SK-N-SH treated with all-trans-retinoic acid at 6 μM for 48 hours (cell line): ENCODE measurements at regions not wholly inside any gene's neighbourhood (a gene's known extent, or its start where the extent isn't known, plus 50 kb on each side); places are given as distances from the start of the nearest gene placed in this dataset.
"Not testable (repeated sequence)": the region's sequence is repeated elsewhere in the genome, so short reads cannot be mapped to it uniquely, and the experiment has no call there.

ENCODE experiments used
- ATAC-seq: fragments of 200-7000 bp; cut with Tn5 transposase; 3 replicates; pipeline ENCODE4 v1.9.1; 2020; ENCODE audit warnings: mild to moderate bottlenecking, moderate library complexity
- ARNTL ChIP-seq: fragments of 450-650 bp; formaldehyde crosslinking; IDR thresholded peaks from 2 replicates; pipeline ENCODE4 v1.5.0; 2020; ENCODE audit warnings: low read depth, mild to moderate bottlenecking, moderate library complexity, borderline replicate concordance
- BACH2 ChIP-seq: fragments of 250-450 bp; sonication (Bioruptor Pico); IDR thresholded peaks from 2 replicates; pipeline ENCODE4 v1.9.0; 2021; ENCODE audit warnings: mild to moderate bottlenecking, borderline replicate concordance
- CSDC2 ChIP-seq: fragments of 250-450 bp; sonication (Bioruptor Pico); IDR thresholded peaks from 2 replicates; pipeline ENCODE4 v1.5.0; 2020; ENCODE audit warnings: mild to moderate bottlenecking, moderate library complexity
- ESRRG ChIP-seq: fragments of 250-450 bp; sonication (Bioruptor Pico); IDR thresholded peaks from 2 replicates; pipeline ENCODE4 v1.6.1; 2021; ENCODE audit warnings: mild to moderate bottlenecking
- GLIS3 ChIP-seq: fragments of 250-450 bp; sonication (Bioruptor Pico); IDR thresholded peaks from 2 replicates; pipeline ENCODE4 v1.5.0; 2020; ENCODE audit warnings: mild to moderate bottlenecking, moderate library complexity
- ISL1 ChIP-seq: fragments of 250-450 bp; sonication (Bioruptor Pico); IDR thresholded peaks from 2 replicates; pipeline ENCODE4 v2.1.2; 2022; ENCODE audit warnings: mild to moderate bottlenecking, moderate library complexity
- OSR1 ChIP-seq: fragments of 250-450 bp; sonication (Bioruptor Pico); IDR thresholded peaks from 2 replicates; pipeline ENCODE4 v1.8.0; 2022; ENCODE audit warnings: moderate library complexity, mild to moderate bottlenecking, inconsistent platforms
- PPARA ChIP-seq: fragments of 250-450 bp; sonication (Bioruptor Pico); IDR thresholded peaks from 2 replicates; pipeline ENCODE4 v1.5.0; 2020; ENCODE audit warnings: mild to moderate bottlenecking, borderline replicate concordance
- RARB ChIP-seq: fragments of 250-450 bp; sonication (Bioruptor Pico); IDR thresholded peaks from 2 replicates; pipeline ENCODE4 v1.8.0; 2021; ENCODE audit warnings: mild to moderate bottlenecking, moderate library complexity
- TCF4 ChIP-seq: fragments of 250-450 bp; sonication (Bioruptor Pico); IDR thresholded peaks from 2 replicates; pipeline ENCODE4 v1.8.0; 2021; ENCODE audit warnings: mild to moderate bottlenecking, moderate library complexity, borderline replicate concordance
- TOX ChIP-seq: fragments of 250-450 bp; sonication (Bioruptor Pico); IDR thresholded peaks from 2 replicates; pipeline ENCODE4 v1.8.0; 2021; ENCODE audit warnings: mild to moderate bottlenecking, moderate library complexity, borderline replicate concordance
- ZC3H10 ChIP-seq: fragments of 250-450 bp; sonication (Bioruptor Pico); IDR thresholded peaks from 2 replicates; pipeline ENCODE4 v1.5.1; 2021; ENCODE audit warnings: mild to moderate bottlenecking, moderate library complexity
- ZFP3 ChIP-seq: fragments of 250-450 bp; sonication (Bioruptor Pico); IDR thresholded peaks from 2 replicates; pipeline ENCODE4 v1.5.0; 2020; ENCODE audit warnings: mild to moderate bottlenecking, moderate library complexity
- ZFP30 ChIP-seq: fragments of 450-650 bp; formaldehyde crosslinking; IDR thresholded peaks from 2 replicates; pipeline ENCODE4 v1.5.0; 2022; ENCODE audit warnings: mild to moderate bottlenecking, moderate library complexity
- ZNF565 ChIP-seq: fragments of 450-650 bp; formaldehyde crosslinking; conservative IDR thresholded peaks from 2 replicates; pipeline ENCODE4 v1.5.0; 2020; ENCODE audit warnings: low read depth, mild to moderate bottlenecking, moderate library complexity
- ZNF8 ChIP-seq: fragments of 450-650 bp; formaldehyde crosslinking; IDR thresholded peaks from 2 replicates; pipeline ENCODE4 v1.5.0; 2020; ENCODE audit warnings: mild to moderate bottlenecking, moderate library complexity
- TF ChIP-seq, protein P1 (sequence below): fragments of 250-450 bp; sonication (Bioruptor Pico); IDR thresholded peaks from 2 replicates; pipeline ENCODE4 v1.5.1; 2021; ENCODE audit warnings: mild to moderate bottlenecking, moderate library complexity
- TF ChIP-seq, protein P2 (sequence below): fragments of 250-450 bp; sonication (Bioruptor Pico); IDR thresholded peaks from 2 replicates; pipeline ENCODE4 v1.8.0; 2021; ENCODE audit warnings: low read depth, mild to moderate bottlenecking, moderate library complexity, borderline replicate concordance
- TF ChIP-seq, protein P3 (sequence below): fragments of 250-450 bp; sonication (Bioruptor Pico); IDR thresholded peaks from 2 replicates; pipeline ENCODE4 v1.5.0; 2020; ENCODE audit warnings: mild to moderate bottlenecking, moderate library complexity
- TF ChIP-seq, protein P4 (sequence below): fragments of 250-450 bp; sonication (Bioruptor Pico); IDR thresholded peaks from 2 replicates; pipeline ENCODE4 v1.5.1; 2020; ENCODE audit warnings: low read depth, mild to moderate bottlenecking, moderate library complexity

DNA sequence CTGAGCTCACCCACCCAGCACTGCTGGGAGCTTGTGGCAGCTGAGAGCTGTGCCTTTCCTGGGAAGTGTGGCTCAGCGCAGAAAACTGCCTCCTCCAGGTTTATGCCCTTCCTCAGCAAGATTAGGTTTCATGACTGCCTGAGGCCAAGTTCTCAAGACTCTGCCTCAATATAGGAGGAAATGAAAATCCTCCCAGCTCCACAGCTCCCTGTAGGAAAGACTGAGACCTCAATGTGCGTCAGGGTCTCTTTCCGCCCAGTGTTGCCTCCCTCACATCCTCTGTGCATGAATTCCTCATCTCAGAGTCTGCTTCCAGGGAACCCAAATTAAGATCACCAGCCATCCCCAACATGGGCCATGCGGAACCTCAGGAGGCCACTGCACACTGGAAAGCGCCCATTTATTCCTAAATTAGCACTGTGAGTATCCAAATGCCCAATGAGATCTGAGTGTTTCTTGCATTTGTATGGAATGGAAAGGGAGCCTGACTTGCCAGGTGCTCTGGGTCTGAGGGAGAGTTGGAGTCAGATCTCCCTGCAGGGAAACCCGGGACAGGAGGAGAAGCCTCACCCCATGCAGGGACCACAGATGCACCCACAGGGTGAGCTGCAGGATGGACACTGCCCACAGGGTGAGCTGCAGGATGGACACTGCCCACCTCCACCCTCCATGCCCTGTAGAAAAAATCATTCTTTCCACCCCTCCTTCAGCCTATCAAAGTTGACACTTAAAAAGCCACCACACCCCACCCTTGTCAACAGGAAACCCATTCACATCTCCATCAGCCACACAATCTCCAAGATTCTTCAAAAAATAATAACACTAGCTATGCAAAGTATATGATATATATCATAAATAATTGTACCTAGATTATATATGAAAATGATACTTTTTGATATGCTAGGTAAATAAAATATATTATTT lies 97.4 kb upstream of the IGLL5 start:
- TF ChIP-seq ISL1 (no peak), CSDC2 (CRISPR knock-in tag) (no peak), ZNF565 (CRISPR knock-in tag) (no peak), ZFP30 (CRISPR knock-in tag) (no peak), ZC3H10 (CRISPR knock-in tag) (no peak), ZNF8 (CRISPR knock-in tag) (no peak)
- ATAC-seq = no peak

DNA sequence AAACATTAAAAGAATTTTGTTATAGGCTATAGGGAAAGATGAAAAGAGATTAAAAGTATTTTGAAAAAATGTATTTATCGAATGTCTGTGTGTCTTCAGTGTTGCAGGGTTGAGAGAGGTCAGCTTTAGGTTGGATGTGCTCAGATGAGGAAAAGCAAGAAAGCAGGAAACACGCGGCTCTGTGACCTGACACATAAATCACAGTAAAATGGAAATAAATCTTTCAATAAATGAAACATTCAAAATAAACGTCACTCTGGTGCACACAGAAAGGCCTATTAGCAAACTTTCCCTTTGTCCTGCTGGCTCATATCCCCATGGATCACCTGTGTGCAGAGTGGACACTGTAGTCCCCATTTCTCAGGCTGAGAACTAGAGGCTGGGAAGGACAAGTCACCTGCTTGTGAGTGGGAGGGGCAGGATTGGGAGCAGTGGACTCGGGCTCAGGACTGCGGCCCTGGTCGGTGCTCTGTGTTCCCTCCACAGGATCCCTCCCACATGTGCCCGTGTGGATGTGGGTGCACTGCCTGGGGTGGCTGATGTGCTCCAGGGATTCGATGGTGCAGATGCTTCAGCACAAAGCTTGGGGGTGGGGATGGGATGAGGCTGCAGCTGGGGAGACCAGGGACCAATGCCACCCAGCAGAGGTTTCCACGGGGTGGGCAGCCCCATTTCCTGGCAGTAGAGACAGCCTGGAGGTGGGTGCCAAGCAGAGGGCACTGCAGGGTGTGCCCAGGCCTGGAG lies 96.0 kb upstream of the IGLL5 start:
- TF ChIP-seq OSR1 (CRISPR knock-in tag) = no peak
- TF ChIP-seq, all 23 proteins: peak for 0
- ATAC-seq = no peak

DNA sequence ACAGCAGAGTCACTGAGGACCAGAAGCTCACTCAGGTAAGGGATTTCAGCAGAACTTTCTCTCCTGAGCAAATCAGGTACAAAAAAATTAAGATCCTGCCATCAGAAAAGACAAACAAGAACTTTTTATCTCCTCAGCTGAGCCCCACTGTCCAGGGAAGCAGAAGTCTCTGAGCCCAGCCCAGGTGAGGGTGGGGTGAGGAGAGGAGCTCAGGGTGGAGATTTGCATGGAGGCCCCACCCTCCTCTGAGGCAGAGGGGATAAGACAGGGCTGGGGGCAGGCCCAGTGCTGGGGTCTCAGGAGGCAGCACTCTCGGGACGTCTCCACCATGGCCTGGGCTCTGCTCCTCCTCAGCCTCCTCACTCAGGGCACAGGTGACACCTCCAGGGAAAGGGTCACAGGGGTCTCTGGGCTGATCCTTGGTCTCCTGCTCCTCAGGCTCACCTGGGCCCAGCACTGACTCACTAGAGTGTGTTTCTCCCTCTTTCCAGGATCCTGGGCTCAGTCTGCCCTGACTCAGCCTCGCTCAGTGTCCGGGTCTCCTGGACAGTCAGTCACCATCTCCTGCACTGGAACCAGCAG lies 95.3 kb upstream of the IGLL5 start:
- not testable (repeated sequence) for ATAC-seq

DNA sequence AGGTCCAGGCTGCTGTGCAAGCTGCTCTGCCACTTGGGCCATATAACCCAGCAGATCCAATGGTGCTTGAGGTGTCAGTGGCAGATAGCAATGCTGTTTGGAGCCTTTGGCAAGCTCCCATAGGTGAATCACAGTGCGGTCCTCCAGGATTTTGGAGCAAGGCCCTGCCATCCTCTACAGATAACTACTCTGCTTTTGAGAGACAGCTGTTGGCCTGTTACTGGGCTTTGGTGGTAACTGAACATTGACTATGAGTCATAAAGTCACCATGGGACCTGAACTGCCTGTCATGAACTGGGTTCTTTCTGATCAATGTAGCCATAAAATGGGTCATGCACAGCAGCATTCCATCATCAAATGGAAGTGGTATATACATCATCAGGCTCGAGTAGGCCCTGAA lies 92.0 kb upstream of the IGLL5 start:
- not testable (repeated sequence) for ATAC-seq

DNA sequence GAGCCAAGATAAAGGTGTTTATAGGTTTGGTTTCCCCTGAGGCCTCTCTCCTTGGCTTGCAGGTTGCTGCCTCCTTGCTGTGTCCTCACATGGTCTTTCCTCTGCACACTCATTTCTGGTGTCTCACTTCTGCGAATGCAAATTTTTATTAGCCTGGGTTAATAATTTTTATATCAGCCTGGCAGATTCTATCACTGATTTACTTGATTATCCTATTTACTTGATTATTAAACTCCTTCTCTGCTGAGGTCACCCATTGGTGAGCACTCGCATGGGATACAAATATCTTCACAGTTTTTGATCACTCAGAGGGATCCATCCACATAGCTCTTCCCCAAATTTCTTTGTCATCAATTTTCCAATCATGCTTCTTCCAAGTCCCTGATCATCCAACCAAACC lies 90.9 kb upstream of the IGLL5 start:
- TF ChIP-seq TOX (no peak), GLIS3 (CRISPR knock-in tag) (no peak), ZNF8 (CRISPR knock-in tag) (no peak), ARNTL (CRISPR knock-in tag) (no peak), BACH2 (no peak), ISL1 (no peak), PPARA (no peak), ESRRG (CRISPR knock-in tag) (no peak), ZFP3 (CRISPR knock-in tag) (no peak), RARB (CRISPR knock-in tag) (no peak), ZFP30 (CRISPR knock-in tag) (no peak), ZC3H10 (CRISPR knock-in tag) (no peak), TCF4 (CRISPR knock-in tag) (no peak), ZNF565 (CRISPR knock-in tag) (no peak)
- TF ChIP-seq, protein P1, sequence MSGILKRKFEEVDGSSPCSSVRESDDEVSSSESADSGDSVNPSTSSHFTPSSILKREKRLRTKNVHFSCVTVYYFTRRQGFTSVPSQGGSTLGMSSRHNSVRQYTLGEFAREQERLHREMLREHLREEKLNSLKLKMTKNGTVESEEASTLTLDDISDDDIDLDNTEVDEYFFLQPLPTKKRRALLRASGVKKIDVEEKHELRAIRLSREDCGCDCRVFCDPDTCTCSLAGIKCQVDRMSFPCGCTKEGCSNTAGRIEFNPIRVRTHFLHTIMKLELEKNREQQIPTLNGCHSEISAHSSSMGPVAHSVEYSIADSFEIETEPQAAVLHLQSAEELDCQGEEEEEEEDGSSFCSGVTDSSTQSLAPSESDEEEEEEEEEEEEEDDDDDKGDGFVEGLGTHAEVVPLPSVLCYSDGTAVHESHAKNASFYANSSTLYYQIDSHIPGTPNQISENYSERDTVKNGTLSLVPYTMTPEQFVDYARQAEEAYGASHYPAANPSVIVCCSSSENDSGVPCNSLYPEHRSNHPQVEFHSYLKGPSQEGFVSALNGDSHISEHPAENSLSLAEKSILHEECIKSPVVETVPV = no peak
- TF ChIP-seq, protein P2, sequence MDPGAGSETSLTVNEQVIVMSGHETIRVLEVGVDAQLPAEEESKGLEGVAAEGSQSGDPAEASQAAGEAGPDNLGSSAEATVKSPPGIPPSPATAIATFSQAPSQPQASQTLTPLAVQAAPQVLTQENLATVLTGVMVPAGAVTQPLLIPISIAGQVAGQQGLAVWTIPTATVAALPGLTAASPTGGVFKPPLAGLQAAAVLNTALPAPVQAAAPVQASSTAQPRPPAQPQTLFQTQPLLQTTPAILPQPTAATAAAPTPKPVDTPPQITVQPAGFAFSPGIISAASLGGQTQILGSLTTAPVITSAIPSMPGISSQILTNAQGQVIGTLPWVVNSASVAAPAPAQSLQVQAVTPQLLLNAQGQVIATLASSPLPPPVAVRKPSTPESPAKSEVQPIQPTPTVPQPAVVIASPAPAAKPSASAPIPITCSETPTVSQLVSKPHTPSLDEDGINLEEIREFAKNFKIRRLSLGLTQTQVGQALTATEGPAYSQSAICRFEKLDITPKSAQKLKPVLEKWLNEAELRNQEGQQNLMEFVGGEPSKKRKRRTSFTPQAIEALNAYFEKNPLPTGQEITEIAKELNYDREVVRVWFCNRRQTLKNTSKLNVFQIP = no peak
- TF ChIP-seq, protein P3, sequence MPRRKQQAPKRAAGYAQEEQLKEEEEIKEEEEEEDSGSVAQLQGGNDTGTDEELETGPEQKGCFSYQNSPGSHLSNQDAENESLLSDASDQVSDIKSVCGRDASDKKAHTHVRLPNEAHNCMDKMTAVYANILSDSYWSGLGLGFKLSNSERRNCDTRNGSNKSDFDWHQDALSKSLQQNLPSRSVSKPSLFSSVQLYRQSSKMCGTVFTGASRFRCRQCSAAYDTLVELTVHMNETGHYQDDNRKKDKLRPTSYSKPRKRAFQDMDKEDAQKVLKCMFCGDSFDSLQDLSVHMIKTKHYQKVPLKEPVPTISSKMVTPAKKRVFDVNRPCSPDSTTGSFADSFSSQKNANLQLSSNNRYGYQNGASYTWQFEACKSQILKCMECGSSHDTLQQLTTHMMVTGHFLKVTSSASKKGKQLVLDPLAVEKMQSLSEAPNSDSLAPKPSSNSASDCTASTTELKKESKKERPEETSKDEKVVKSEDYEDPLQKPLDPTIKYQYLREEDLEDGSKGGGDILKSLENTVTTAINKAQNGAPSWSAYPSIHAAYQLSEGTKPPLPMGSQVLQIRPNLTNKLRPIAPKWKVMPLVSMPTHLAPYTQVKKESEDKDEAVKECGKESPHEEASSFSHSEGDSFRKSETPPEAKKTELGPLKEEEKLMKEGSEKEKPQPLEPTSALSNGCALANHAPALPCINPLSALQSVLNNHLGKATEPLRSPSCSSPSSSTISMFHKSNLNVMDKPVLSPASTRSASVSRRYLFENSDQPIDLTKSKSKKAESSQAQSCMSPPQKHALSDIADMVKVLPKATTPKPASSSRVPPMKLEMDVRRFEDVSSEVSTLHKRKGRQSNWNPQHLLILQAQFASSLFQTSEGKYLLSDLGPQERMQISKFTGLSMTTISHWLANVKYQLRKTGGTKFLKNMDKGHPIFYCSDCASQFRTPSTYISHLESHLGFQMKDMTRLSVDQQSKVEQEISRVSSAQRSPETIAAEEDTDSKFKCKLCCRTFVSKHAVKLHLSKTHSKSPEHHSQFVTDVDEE = no peak
- TF ChIP-seq, protein P4, sequence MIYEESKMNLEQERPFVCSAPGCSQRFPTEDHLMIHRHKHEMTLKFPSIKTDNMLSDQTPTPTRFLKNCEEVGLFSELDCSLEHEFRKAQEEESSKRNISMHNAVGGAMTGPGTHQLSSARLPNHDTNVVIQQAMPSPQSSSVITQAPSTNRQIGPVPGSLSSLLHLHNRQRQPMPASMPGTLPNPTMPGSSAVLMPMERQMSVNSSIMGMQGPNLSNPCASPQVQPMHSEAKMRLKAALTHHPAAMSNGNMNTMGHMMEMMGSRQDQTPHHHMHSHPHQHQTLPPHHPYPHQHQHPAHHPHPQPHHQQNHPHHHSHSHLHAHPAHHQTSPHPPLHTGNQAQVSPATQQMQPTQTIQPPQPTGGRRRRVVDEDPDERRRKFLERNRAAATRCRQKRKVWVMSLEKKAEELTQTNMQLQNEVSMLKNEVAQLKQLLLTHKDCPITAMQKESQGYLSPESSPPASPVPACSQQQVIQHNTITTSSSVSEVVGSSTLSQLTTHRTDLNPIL = no peak
- TF ChIP-seq, all 23 proteins: peak for 0
- no peak for ATAC-seq
